K562 (cell line): ENCODE measurements at regions not wholly inside any gene's neighbourhood (a gene's known extent, or its start where the extent isn't known, plus 50 kb on each side); places are given as distances from the start of the nearest gene placed in this dataset.

Experiments
- CHD4 ChIP-seq: fragments of 200-600 bp; sonication (generic); IDR thresholded peaks from 3 replicates; pipeline ENCODE4 v1.6.1; 2012; ENCODE audit warnings: low read depth, mild to moderate bottlenecking, mixed read lengths, low read length, inconsistent platforms; ENCODE audit not compliant: insufficient read depth, insufficient replicate concordance, poor library complexity, severe bottlenecking
- CREBBP ChIP-seq: IDR thresholded peaks from one replicate; pipeline ENCODE4 v1.6.1; 2012; ENCODE audit warnings: low read depth, mild to moderate bottlenecking, control low read depth, inconsistent platforms, low read length
- NFXL1 ChIP-seq: fragments of 450-650 bp; formaldehyde crosslinking; IDR thresholded peaks from 2 replicates; pipeline ENCODE4 v1.4.0; 2021; ENCODE audit warnings: mild to moderate bottlenecking
- PKNOX1 ChIP-seq: fragments of 450-650 bp; IDR thresholded peaks from 2 replicates; pipeline ENCODE4 v1.6.1; 2016
- SRSF1 ChIP-seq: fragments of 200-400 bp; formaldehyde crosslinking; IDR thresholded peaks from 2 replicates; pipeline ENCODE4 v1.6.1; 2017; ENCODE audit warnings: mild to moderate bottlenecking, low read depth, low read length, moderate library complexity
- ZNF717 ChIP-seq: fragments of 250-450 bp; sonication (Bioruptor Pico); IDR thresholded peaks from 2 replicates; pipeline ENCODE4 v1.5.0; 2021

GRCh38 chr6:146878952-146879340 is 280.2 kb downstream of the ADGB start:
- no peak for TF ChIP-seq ZNF717
- no peak for TF ChIP-seq CREBBP
- TF ChIP-seq NFXL1 (CRISPR knock-in tag): no peak
- no peak for TF ChIP-seq CHD4
- TF ChIP-seq SRSF1: no peak
- TF ChIP-seq PKNOX1: no peak
